ENCODE measurements at regions not wholly inside any gene's neighbourhood (a gene's known extent, or its start where the extent isn't known, plus 50 kb on each side); places are given as distances from the start of the nearest gene placed in this dataset.

- TF ChIP-seq MAZ (IDR thresholded peaks at IDR 0.05; ENCODE audit: borderline replicate concordance, low read depth, low read length) = no peak
- TF ChIP-seq CTCF (conservative IDR thresholded peaks at IDR 0.05; ENCODE audit: low read depth, low read length) = no peak
- no peak for TF ChIP-seq RFX5 (IDR thresholded peaks at IDR 0.05; ENCODE audit: low read depth, low read length)
- TF ChIP-seq CEBPB (IDR thresholded peaks at IDR 0.05; ENCODE audit: low read depth, low read length) = no peak
- TF ChIP-seq MAFK (IDR thresholded peaks at IDR 0.05; ENCODE audit: low read depth, low read length) = no peak
- TF ChIP-seq FOS (IDR thresholded peaks at IDR 0.05; ENCODE audit: low read depth, low read length) = no peak
- TF ChIP-seq POLR2A (IDR thresholded peaks at IDR 0.05; ENCODE audit: low read depth, low read length) = no peak
- TF ChIP-seq CHD1 (IDR thresholded peaks at IDR 0.05; ENCODE audit: low read depth, low read length) = no peak
- TF ChIP-seq SMC3 (IDR thresholded peaks at IDR 0.05; ENCODE audit: low read depth, low read length) = no peak
- TF ChIP-seq NFE2L2 (IDR thresholded peaks at IDR 0.05; ENCODE audit: low read depth, low read length) = no peak
- TF ChIP-seq RCOR1 (IDR thresholded peaks at IDR 0.05; ENCODE audit: insufficient replicate concordance, low read length) = no peak
- TF ChIP-seq USF2 (IDR thresholded peaks at IDR 0.05; ENCODE audit: low read depth, low read length) = no peak
- TF ChIP-seq BHLHE40 (IDR thresholded peaks at IDR 0.05; ENCODE audit: low read depth, low read length) = no peak
- no peak for TF ChIP-seq RAD21 (IDR thresholded peaks at IDR 0.05; ENCODE audit: low read length)
- TF ChIP-seq, protein P1, sequence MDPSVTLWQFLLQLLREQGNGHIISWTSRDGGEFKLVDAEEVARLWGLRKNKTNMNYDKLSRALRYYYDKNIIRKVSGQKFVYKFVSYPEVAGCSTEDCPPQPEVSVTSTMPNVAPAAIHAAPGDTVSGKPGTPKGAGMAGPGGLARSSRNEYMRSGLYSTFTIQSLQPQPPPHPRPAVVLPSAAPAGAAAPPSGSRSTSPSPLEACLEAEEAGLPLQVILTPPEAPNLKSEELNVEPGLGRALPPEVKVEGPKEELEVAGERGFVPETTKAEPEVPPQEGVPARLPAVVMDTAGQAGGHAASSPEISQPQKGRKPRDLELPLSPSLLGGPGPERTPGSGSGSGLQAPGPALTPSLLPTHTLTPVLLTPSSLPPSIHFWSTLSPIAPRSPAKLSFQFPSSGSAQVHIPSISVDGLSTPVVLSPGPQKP (IDR thresholded peaks at IDR 0.05; ENCODE audit: borderline replicate concordance, low read depth, low read length) = no peak
- TF ChIP-seq MXI1 (IDR thresholded peaks at IDR 0.05; ENCODE audit: borderline replicate concordance, low read depth, low read length) = no peak
- intact Hi-C loops (cut with micrococcal nuclease) = no loop called here
- DNase-seq = no peak
Observed at GRCh38 chr11:11697796-11698195, 76.0 kb upstream of the GALNT18 start.

More at GRCh38 chr11:11697796-11698195, 76.0 kb upstream of the GALNT18 start:
- Histone ChIP-seq H2BK5ac (ENCODE audit: low read depth, low read length, poor library complexity, severe bottlenecking) (no peak overlapping the region), H3K9me1 (ENCODE audit: insufficient read depth, low read length) (no peaks in the 10 kb centered on the region), H3K4me2 (ENCODE audit: low read depth, low read length) (no peak overlapping the region), H2AFZ (replicated peaks; ENCODE audit: low read length, poor library complexity) (no peak overlapping the region), H4K8ac (ENCODE audit: low read depth in 2 of 2, low read length in 2 of 2) (no peak overlapping the region), H2AK5ac (ENCODE audit: low read depth, low read length) (no peak overlapping the region), H3K27ac (ENCODE audit: insufficient read depth, low read length) (no peak overlapping the region), H4K20me1 (ENCODE audit: insufficient read depth, low read length) (no peaks in the 10 kb centered on the region), H3K79me1 (ENCODE audit: low read depth in 1 of 2, low read length in 2 of 2) (no peaks in the 10 kb centered on the region), H3K9me3 (ENCODE audit: control insufficient read depth, insufficient read depth, low read length) (no peaks in the 10 kb centered on the region), H3K14ac (replicated peaks; ENCODE audit: low read depth, low read length) (no peak overlapping the region), H2BK20ac (ENCODE audit: low read depth, low read length) (no peak overlapping the region), H3K56ac (ENCODE audit: extremely low read depth, insufficient read depth, low read length) (no peak overlapping the region), H2AK9ac (replicated peaks; ENCODE audit: low read depth, low read length, poor library complexity) (no peak overlapping the region), H4K5ac (ENCODE audit: low read depth, low read length) (no peak overlapping the region), H3K4ac (ENCODE audit: low read depth, low read length) (no peak overlapping the region), H3K4me1 (ENCODE audit: control insufficient read depth, insufficient read depth, low read length) (no peaks in the 10 kb centered on the region), H3K9ac (ENCODE audit: low read depth, low read length) (no peak overlapping the region), H3K36me3 (ENCODE audit: control insufficient read depth, insufficient read depth, low read length) (no peaks in the 10 kb centered on the region), H4K91ac (ENCODE audit: insufficient read depth, low read depth, low read length) (no peak overlapping the region), H2BK15ac (ENCODE audit: low read depth, low read length) (no peak overlapping the region), H2BK120ac (ENCODE audit: low read depth, low read length) (no peak overlapping the region), H3K4me3 (ENCODE audit: insufficient read depth, low read depth, low read length) (no peak overlapping the region), H3K23ac (ENCODE audit: low read depth, low read length) (no peak overlapping the region), H3K18ac (ENCODE audit: low read depth, low read length) (no peak overlapping the region), H3K27me3 (ENCODE audit: control insufficient read depth, insufficient read depth, low read length) (peaks cover 10% of the 10 kb centered on the region)
- dilution Hi-C loops (cut with HindIII; ENCODE audit: low sequenced_read_pairs, unreplicated experiment) = no loop called here
- CTCF ChIA-PET = no interaction called here
- in situ Hi-C loops (cut with MboI; ENCODE audit: low sequenced_read_pairs) = no loop called here
- WGBS, 2 experiments (ENCODE audit: extremely low coverage in 2 of 2, insufficient read length in 1 of 2) = no CpG with 5 or more reads among the region's 1 CpG
- no TSS peak for BruUV-seq (replicated peaks)
- no peak for ATAC-seq (ENCODE audit: low read depth)
- POLR2A ChIA-PET (ENCODE audit: unreplicated experiment) = no interaction called here

Data from IMR-90 (cell line).